ENCODE measurements at regions not wholly inside any gene's neighbourhood (a gene's known extent, or its start where the extent isn't known, plus 50 kb on each side); places are given as distances from the start of the nearest gene placed in this dataset.

DNA sequence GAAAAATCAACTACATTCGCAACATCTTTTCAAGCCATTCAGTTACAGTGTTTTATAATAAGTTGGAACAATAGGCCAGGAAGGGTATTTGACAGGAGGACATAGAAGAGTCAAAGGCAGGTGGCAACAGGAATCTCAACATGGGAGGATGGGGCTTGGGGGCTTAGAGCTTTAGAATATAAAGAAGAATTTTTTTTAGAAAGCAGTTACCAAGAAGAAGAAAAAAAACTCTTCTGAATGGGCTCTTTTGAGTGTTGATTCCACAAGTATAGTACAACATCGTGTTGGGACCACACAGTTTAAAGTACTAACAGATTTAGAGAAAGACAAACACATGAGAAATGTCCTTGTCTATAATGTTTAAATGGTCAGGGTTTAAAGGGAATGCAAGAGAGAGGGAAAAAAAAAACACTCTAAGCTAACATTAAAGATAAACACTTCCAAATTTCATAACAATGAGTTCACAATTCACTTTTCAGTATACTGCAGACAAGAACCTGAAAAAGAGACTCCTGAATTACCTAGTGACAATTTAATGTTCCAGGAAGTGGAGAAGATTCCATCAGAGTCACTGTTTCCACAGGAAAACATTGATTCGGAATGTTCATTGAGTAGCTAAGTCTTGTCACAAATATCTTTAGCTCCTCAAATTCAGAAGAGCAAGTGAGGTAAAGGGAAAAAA lies 282.3 kb downstream of the DEPDC1B start:
- WGBS (ENCODE audit: insufficient coverage, insufficient replicate concordance, low lambda C conversion rate, missing lambda C conversion rate): 95% methylated on average over 3 of the region's 3 CpGs
- Histone ChIP-seq H3K27me3 (replicated peaks in 1 of 2; ENCODE audit: control insufficient read depth in 2 of 2, insufficient read depth in 2 of 2, low read length in 1 of 2) (no peaks in the 10 kb centered on the region), H3K27ac (ENCODE audit: control insufficient read depth, insufficient read depth) (no peak overlapping the region), H3K9ac (ENCODE audit: control insufficient read depth, insufficient read depth, low read length) (no peak overlapping the region), H3K79me2 (ENCODE audit: control insufficient read depth, insufficient read depth, low read length) (no peaks in the 10 kb centered on the region), H3K4me3 (no peak overlapping the region), H4K20me1 (ENCODE audit: control insufficient read depth, insufficient read depth) (no peaks in the 10 kb centered on the region), H3K36me3 (ENCODE audit: control insufficient read depth in 2 of 2, insufficient read depth in 2 of 2, low read length in 1 of 2) (no peaks in the 10 kb centered on the region), H3K9me3 (replicated peaks; ENCODE audit: control insufficient read depth, insufficient read depth, low read length) (no peaks in the 10 kb centered on the region; the same call in 2 of the 3 replicates), H3K4me1 (ENCODE audit: control insufficient read depth, insufficient read depth, low read length) (no peaks in the 10 kb centered on the region), H2AFZ (ENCODE audit: control insufficient read depth, low read depth, low read length) (no peak overlapping the region), H3K4me2 (ENCODE audit: control insufficient read depth, insufficient read depth) (no peak overlapping the region)
- ChIA-PET CTCF (no interaction called here), POLR2A (no interaction called here), RAD21 (ENCODE audit: unreplicated experiment) (no interaction called here), SMC1A (ENCODE audit: uncharacterized antibody, unreplicated experiment) (interaction anchor here (0.7 to 1.5 kb wide), 7 partner anchors 10 to 162 kb away, joined by 3 to 4 read pairs (median 3); no protein-coding TSS in a partner anchor)
- no peak for ATAC-seq
- no TSS peak for BruUV-seq (replicated peaks)
- TF ChIP-seq, protein P1, sequence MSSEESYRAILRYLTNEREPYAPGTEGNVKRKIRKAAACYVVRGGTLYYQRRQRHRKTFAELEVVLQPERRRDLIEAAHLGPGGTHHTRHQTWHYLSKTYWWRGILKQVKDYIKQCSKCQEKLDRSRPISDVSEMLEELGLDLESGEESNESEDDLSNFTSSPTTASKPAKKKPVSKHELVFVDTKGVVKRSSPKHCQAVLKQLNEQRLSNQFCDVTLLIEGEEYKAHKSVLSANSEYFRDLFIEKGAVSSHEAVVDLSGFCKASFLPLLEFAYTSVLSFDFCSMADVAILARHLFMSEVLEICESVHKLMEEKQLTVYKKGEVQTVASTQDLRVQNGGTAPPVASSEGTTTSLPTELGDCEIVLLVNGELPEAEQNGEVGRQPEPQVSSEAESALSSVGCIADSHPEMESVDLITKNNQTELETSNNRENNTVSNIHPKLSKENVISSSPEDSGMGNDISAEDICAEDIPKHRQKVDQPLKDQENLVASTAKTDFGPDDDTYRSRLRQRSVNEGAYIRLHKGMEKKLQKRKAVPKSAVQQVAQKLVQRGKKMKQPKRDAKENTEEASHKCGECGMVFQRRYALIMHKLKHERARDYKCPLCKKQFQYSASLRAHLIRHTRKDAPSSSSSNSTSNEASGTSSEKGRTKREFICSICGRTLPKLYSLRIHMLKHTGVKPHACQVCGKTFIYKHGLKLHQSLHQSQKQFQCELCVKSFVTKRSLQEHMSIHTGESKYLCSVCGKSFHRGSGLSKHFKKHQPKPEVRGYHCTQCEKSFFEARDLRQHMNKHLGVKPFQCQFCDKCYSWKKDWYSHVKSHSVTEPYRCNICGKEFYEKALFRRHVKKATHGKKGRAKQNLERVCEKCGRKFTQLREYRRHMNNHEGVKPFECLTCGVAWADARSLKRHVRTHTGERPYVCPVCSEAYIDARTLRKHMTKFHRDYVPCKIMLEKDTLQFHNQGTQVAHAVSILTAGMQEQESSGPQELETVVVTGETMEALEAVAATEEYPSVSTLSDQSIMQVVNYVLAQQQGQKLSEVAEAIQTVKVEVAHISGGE (CRISPR knock-in tag; IDR thresholded peaks at IDR 0.05): no peak
- TF ChIP-seq STAT1 (conservative IDR thresholded peaks at IDR 0.05): no peak
- no peak for TF ChIP-seq DPF2 (IDR thresholded peaks at IDR 0.05)
- no peak for TF ChIP-seq NR2F1 (conservative IDR thresholded peaks at IDR 0.05)
- no peak for TF ChIP-seq TCF12 (IDR thresholded peaks at IDR 0.05; ENCODE audit: low read depth, low read length)
- TF ChIP-seq GATAD2B (conservative IDR thresholded peaks at IDR 0.05; ENCODE audit: low read depth): no peak
- no peak for FAIRE-seq
- no peak for DNase-seq (ENCODE audit: low read depth, low spot score)
- in situ Hi-C loops (cut with MboI): no loop called here
- intact Hi-C loops (cut with micrococcal nuclease; ENCODE audit: unreplicated experiment): no loop called here
